SK-N-SH (cell line): ENCODE measurements at regions not wholly inside any gene's neighbourhood (a gene's known extent, or its start where the extent isn't known, plus 50 kb on each side); places are given as distances from the start of the nearest gene placed in this dataset.

Experiments
- CTCF ChIA-PET: fragments of 300-600, 350-600 bp; formaldehyde crosslinking; extraction: SDS; loops from one replicate; lab custom pipeline; 2021; lab: Yijun Ruan, JAX
- POLR2A ChIA-PET: fragments of 350-600 bp; sonication (Branson Sonifier 250); formaldehyde crosslinking; extraction: SDS; loops from one replicate; lab custom pipeline; 2020; ENCODE audit warnings: antibody characterized with exemption, inconsistent platforms; lab: Yijun Ruan, JAX
- DNase-seq: peaks from one replicate; pipeline ENCODE4 v3.0.0; 2012
- H2AFZ ChIP-seq: fragments of 200-600 bp; sonication (generic); 2 replicates; pipeline ENCODE4 v1.8.1; 2016; ENCODE audit warnings: antibody characterized with exemption, mild to moderate bottlenecking, low read depth
- H3F3A ChIP-seq: fragments of 200-600 bp; sonication (generic); replicated peaks from 2 replicates; pipeline ENCODE3; 2016; ENCODE audit warnings: antibody characterized with exemption, mild to moderate bottlenecking; ENCODE audit not compliant: insufficient read depth
- H3K27ac ChIP-seq, 2 experiments: fragments of 200-500 bp in 1 of 2; fragments of 200-600 bp in 1 of 2; sonication (Bioruptor generic) in 1 of 2; sonication (generic), shearing (Covaris generic) in 1 of 2; 2 replicates each; pipeline versions ENCODE4 v1.5.1 to v1.6.1; 2014 to 2016; ENCODE audit warnings: low read depth in 2 of 2, inconsistent platforms in 1 of 2, low read length in 1 of 2, mild to moderate bottlenecking in 1 of 2, mixed read lengths in 1 of 2
- H3K27me3 ChIP-seq: fragments of 200-600 bp; sonication (generic), shearing (Covaris generic); 2 replicates; pipeline ENCODE4 v1.6.1; 2016; ENCODE audit warnings: mixed run types; ENCODE audit not compliant: insufficient read depth
- H3K36me3 ChIP-seq, 2 experiments: fragments of 200-500 bp in 1 of 2; fragments of 200-600 bp in 1 of 2; sonication (Bioruptor generic) in 1 of 2; sonication (generic) in 1 of 2; replicated peaks in 1 of 2; 2 replicates each; pipeline versions ENCODE3 to v1.5.1; 2014 to 2016; ENCODE audit warnings: low read length in 1 of 2, mild to moderate bottlenecking in 1 of 2; ENCODE audit not compliant: insufficient read depth in 2 of 2, control insufficient read depth in 1 of 2
- H3K4me1 ChIP-seq, 2 experiments: fragments of 200-500 bp in 1 of 2; fragments of 200-600 bp in 1 of 2; sonication (Bioruptor generic) in 1 of 2; sonication (generic), shearing (Covaris generic) in 1 of 2; 2 replicates each; pipeline versions ENCODE4 v1.5.1 to v1.6.1; 2014 to 2016; ENCODE audit warnings: low read depth in 1 of 2, low read length in 1 of 2, mixed run types in 1 of 2; ENCODE audit not compliant: insufficient read depth in 2 of 2, control insufficient read depth in 1 of 2
- H3K4me2 ChIP-seq: fragments of 200-600 bp; sonication (generic), shearing (Covaris generic); 2 replicates; pipeline ENCODE4 v1.6.1; 2017; ENCODE audit warnings: mixed run types
- H3K4me3 ChIP-seq, 2 experiments: fragments of 200-500 bp in 1 of 2; fragments of 200-600 bp in 1 of 2; sonication (Bioruptor generic) in 1 of 2; sonication (generic), shearing (Covaris generic) in 1 of 2; 2 replicates each; pipeline versions ENCODE4 v1.5.1 to v1.8.1; 2014 to 2016; ENCODE audit warnings: low read depth in 2 of 2, inconsistent platforms in 1 of 2, low read length in 1 of 2, mild to moderate bottlenecking in 1 of 2, mixed read lengths in 1 of 2, moderate library complexity in 1 of 2
- H3K79me2 ChIP-seq: fragments of 200-600 bp; sonication (generic); 2 replicates; pipeline ENCODE4 v1.8.1; 2017; ENCODE audit warnings: mild to moderate bottlenecking; ENCODE audit not compliant: insufficient read depth
- H3K9ac ChIP-seq: fragments of 200-600 bp; sonication (generic); 2 replicates; pipeline ENCODE4 v1.6.1; 2017; ENCODE audit warnings: mixed run types
- H3K9me2 ChIP-seq: fragments of 200-600 bp; sonication (generic); 2 replicates; pipeline ENCODE4 v1.6.1; 2017; ENCODE audit warnings: mixed run types
- H3K9me3 ChIP-seq: fragments of 200-600 bp; sonication (generic); 2 replicates; pipeline ENCODE4 v1.6.1; 2017; ENCODE audit warnings: mixed run types, mild to moderate bottlenecking, moderate library complexity
- H4K20me1 ChIP-seq: fragments of 200-600 bp; sonication (generic); 2 replicates; pipeline ENCODE4 v1.6.1; 2017; ENCODE audit warnings: mild to moderate bottlenecking, mixed run types; ENCODE audit not compliant: insufficient read depth
- CTCF ChIP-seq: fragments of 200-600 bp; sonication (generic); IDR thresholded peaks from 2 replicates; pipeline ENCODE4 v1.6.1; 2017; ENCODE audit warnings: antibody characterized with exemption, mild to moderate bottlenecking, moderate library complexity
- EP300 ChIP-seq, 2 experiments: IDR thresholded peaks; 2 replicates each; pipeline versions ENCODE4 v1.4.0 to v1.6.1; 2012; ENCODE audit warnings: borderline replicate concordance in 1 of 2, low read depth in 1 of 2, low read length in 1 of 2
- EZH2phosphoT487 ChIP-seq: fragments of 200-600 bp; sonication (generic); IDR thresholded peaks from 2 replicates; pipeline ENCODE4 v1.6.1; 2017; ENCODE audit warnings: low read depth, mixed run types, mild to moderate bottlenecking, antibody characterized with exemption, moderate library complexity, borderline replicate concordance
- FOSL2 ChIP-seq: IDR thresholded peaks from 2 replicates; pipeline ENCODE4 v1.4.0; 2012; ENCODE audit warnings: low read depth, mild to moderate bottlenecking, moderate library complexity, borderline replicate concordance
- FOXJ3 ChIP-seq: sonication (generic); formaldehyde crosslinking; IDR thresholded peaks from 2 replicates; pipeline ENCODE4 v1.5.1; 2020; ENCODE audit warnings: mild to moderate bottlenecking, missing genetic modification reagents
- FOXM1 ChIP-seq: IDR thresholded peaks from 2 replicates; pipeline ENCODE4 v1.4.0; 2012; ENCODE audit warnings: low read depth, mild to moderate bottlenecking
- GATA2 ChIP-seq: sonication (generic); formaldehyde crosslinking; IDR thresholded peaks from 2 replicates; pipeline ENCODE4 v1.5.0; 2020; ENCODE audit warnings: mild to moderate bottlenecking, missing genetic modification reagents
- MAX ChIP-seq: IDR thresholded peaks from 2 replicates; pipeline ENCODE4 v1.4.0; 2012; ENCODE audit warnings: low read depth
- MXI1 ChIP-seq: IDR thresholded peaks from 2 replicates; pipeline ENCODE4 v1.6.1; 2012; ENCODE audit warnings: mild to moderate bottlenecking, low read depth, low read length, improper control_type of control experiment
- NFIC ChIP-seq: IDR thresholded peaks from 2 replicates; pipeline ENCODE4 v1.4.0; 2012; ENCODE audit warnings: borderline replicate concordance
- NRF1 ChIP-seq: IDR thresholded peaks from 2 replicates; pipeline ENCODE4 v1.6.1; 2012; ENCODE audit warnings: low read depth, mild to moderate bottlenecking, low read length
- PBX3 ChIP-seq: IDR thresholded peaks from 2 replicates; pipeline ENCODE4; 2012
- RFX5 ChIP-seq: IDR thresholded peaks from 2 replicates; pipeline ENCODE4 v1.6.1; 2012; ENCODE audit warnings: mild to moderate bottlenecking, improper control_type of control experiment, low read length
- USF1 ChIP-seq: IDR thresholded peaks from 2 replicates; pipeline ENCODE4 v1.4.0; 2012; ENCODE audit warnings: low read depth, borderline replicate concordance
- WGBS: methylation state at CpG from one replicate; pipeline ENCODE4 v1.1.6; 2017; ENCODE audit warnings: low lambda C conversion rate; 5-methylcytosine and 5-hydroxymethylcytosine counted together

- no peak for DNase-seq
- 13% methylated on average over 8 of the region's 15 CpGs for WGBS
- no peaks in the 10 kb centered on the region for H3F3A ChIP-seq
Observed at GRCh38 chrX:915427-916229, 285.0 kb downstream of the SHOX start.

GRCh38 chrX:914206-914605, 283.6 kb downstream of the SHOX start:
- POLR2A ChIA-PET = no interaction called here
- no peaks in the 10 kb centered on the region for H3K27me3 ChIP-seq
- no peaks in the 10 kb centered on the region for H3K36me3 ChIP-seq
- H3K79me2 ChIP-seq = no peaks in the 10 kb centered on the region
- no peaks in the 10 kb centered on the region for H3K4me1 ChIP-seq
- CTCF ChIA-PET = no interaction called here
- H3K4me2 ChIP-seq = no peak overlapping the region
- no peaks in the 10 kb centered on the region for H3K9me2 ChIP-seq
- H4K20me1 ChIP-seq = no peaks in the 10 kb centered on the region
- H2AFZ ChIP-seq = no peak overlapping the region
- H3K27ac ChIP-seq = no peak overlapping the region
- no peaks in the 10 kb centered on the region for H3F3A ChIP-seq
- no peaks in the 10 kb centered on the region for H3K9me3 ChIP-seq
- no peak for TF ChIP-seq RFX5
- DNase-seq = no peak
- H3K4me3 ChIP-seq = no peak overlapping the region
- H3K9ac ChIP-seq = no peak overlapping the region

More at GRCh38 chrX:915427-916229, 285.0 kb downstream of the SHOX start:
- H3K27ac ChIP-seq = no peak overlapping the region
- ChIA-PET POLR2A (no interaction called here), CTCF (no interaction called here)
- H3K9me2 ChIP-seq = no peaks in the 10 kb centered on the region
- no peak overlapping the region for H3K9ac ChIP-seq
- TF ChIP-seq PBX3 (no peak), NRF1 (no peak), EZH2phosphoT487 (no peak), MAX (no peak)
- no peak overlapping the region for H3K4me3 ChIP-seq
- no peak overlapping the region for H2AFZ ChIP-seq
- no peaks in the 10 kb centered on the region for H4K20me1 ChIP-seq
- no peaks in the 10 kb centered on the region for H3K27me3 ChIP-seq
- H3K4me2 ChIP-seq = no peak overlapping the region
- H3K9me3 ChIP-seq = no peaks in the 10 kb centered on the region
- H3K79me2 ChIP-seq = no peaks in the 10 kb centered on the region
- no peaks in the 10 kb centered on the region for H3K36me3 ChIP-seq
- no peaks in the 10 kb centered on the region for H3K4me1 ChIP-seq

GRCh38 chrX:912677-913076, 282.1 kb downstream of the SHOX start:
- ChIA-PET POLR2A (no interaction called here), CTCF (no interaction called here)
- H3K9ac ChIP-seq = no peak overlapping the region
- H3K4me3 ChIP-seq = no peak overlapping the region
- H3F3A ChIP-seq = no peaks in the 10 kb centered on the region
- no peak for DNase-seq
- H3K9me3 ChIP-seq = no peaks in the 10 kb centered on the region
- no peaks in the 10 kb centered on the region for H3K9me2 ChIP-seq
- H3K27ac ChIP-seq = no peak overlapping the region
- no peak overlapping the region for H2AFZ ChIP-seq
- H3K4me1 ChIP-seq = no peaks in the 10 kb centered on the region
- no peaks in the 10 kb centered on the region for H4K20me1 ChIP-seq
- H3K27me3 ChIP-seq = no peaks in the 10 kb centered on the region
- H3K4me2 ChIP-seq = no peak overlapping the region
- H3K79me2 ChIP-seq = no peaks in the 10 kb centered on the region
- no peaks in the 10 kb centered on the region for H3K36me3 ChIP-seq
- WGBS = 20% methylated on average over 11 of the region's 11 CpGs
- TF ChIP-seq FOXM1 (no peak), MXI1 (no peak), FOSL2 (no peak), USF1 (no peak), PBX3 (no peak), CTCF (no peak), EP300 (IDR thresholded peaks at IDR 0.05; ENCODE audit: borderline replicate concordance in 1 of 2, low read depth in 1 of 2, low read length in 1 of 2) (no peak), NFIC (no peak), FOXJ3 (no peak), GATA2 (CRISPR knock-in tag) (no peak)
